Thyroid gland (tissue), 4 donors: ENCODE measurements at regions not wholly inside any gene's neighbourhood (a gene's known extent, or its start where the extent isn't known, plus 50 kb on each side); places are given as distances from the start of the nearest gene placed in this dataset.
A peak's percentile ranks its signal among the peaks of the same experiment; 100 is the strongest.

ENCODE experiments used
- DNase-seq, 2 donors: peaks; one replicate each; pipeline ENCODE4 v3.0.0-alpha.2; 2019
- H3K27ac ChIP-seq, 3 donors: fragments of 200-600 bp; sonication (generic); 1 replicate in 2 of 3; 2 replicates in 1 of 3; pipeline ENCODE4 v1.5.1; 2016 to 2019; ENCODE audit warnings: mild to moderate bottlenecking in 1 of 3, moderate library complexity in 1 of 3
- H3K27me3 ChIP-seq: fragments of 200-600 bp; sonication (generic); one replicate; pipeline ENCODE4 v1.5.1; 2019
- H3K36me3 ChIP-seq, 2 donors: fragments of 200-600 bp; sonication (generic); one replicate each; pipeline ENCODE4 v1.5.1; 2016 to 2019
- H3K4me1 ChIP-seq, 2 donors: fragments of 200-600 bp; sonication (generic); one replicate each; pipeline ENCODE4 v1.5.1; 2017 to 2019
- H3K4me3 ChIP-seq, 3 donors: fragments of 200-600 bp; sonication (generic); replicated peaks in 1 of 3; 1 replicate in 2 of 3; 2 replicates in 1 of 3; pipeline ENCODE4 v1.5.1; 2016; ENCODE audit warnings: mild to moderate bottlenecking in 1 of 3
- H3K9me3 ChIP-seq: fragments of 200-600 bp; sonication (generic); one replicate; pipeline ENCODE4 v1.5.1; 2017
- POLR2A ChIP-seq, 2 donors: fragments of 450-650 bp; IDR thresholded peaks; one replicate each; pipeline ENCODE4 v1.6.1; 2017; ENCODE audit warnings: antibody characterized with exemption in 2 of 2, mild to moderate bottlenecking in 2 of 2, moderate library complexity in 1 of 2
- WGBS, 2 donors: methylation state at CpG; one replicate each; pipeline ENCODE4 v1.1.5; 2017; 5-methylcytosine and 5-hydroxymethylcytosine counted together
- intact Hi-C: fragments of 100-400 bp; cut with DNase I; formaldehyde crosslinking; loops from one replicate; pipeline ENCODE4 v1.15.1; 2023
- TF ChIP-seq, protein P1 (sequence below), 6 experiments: fragments of 200-600 bp in 3 of 6; fragments of 450-650 bp in 3 of 6; sonication (generic) in 3 of 6; IDR thresholded peaks; one replicate each; pipeline ENCODE4 v1.5.1; 2016 to 2019; ENCODE audit warnings: antibody characterized with exemption in 6 of 6, mild to moderate bottlenecking in 2 of 6, inconsistent platforms in 1 of 6, moderate library complexity in 1 of 6

DNA sequence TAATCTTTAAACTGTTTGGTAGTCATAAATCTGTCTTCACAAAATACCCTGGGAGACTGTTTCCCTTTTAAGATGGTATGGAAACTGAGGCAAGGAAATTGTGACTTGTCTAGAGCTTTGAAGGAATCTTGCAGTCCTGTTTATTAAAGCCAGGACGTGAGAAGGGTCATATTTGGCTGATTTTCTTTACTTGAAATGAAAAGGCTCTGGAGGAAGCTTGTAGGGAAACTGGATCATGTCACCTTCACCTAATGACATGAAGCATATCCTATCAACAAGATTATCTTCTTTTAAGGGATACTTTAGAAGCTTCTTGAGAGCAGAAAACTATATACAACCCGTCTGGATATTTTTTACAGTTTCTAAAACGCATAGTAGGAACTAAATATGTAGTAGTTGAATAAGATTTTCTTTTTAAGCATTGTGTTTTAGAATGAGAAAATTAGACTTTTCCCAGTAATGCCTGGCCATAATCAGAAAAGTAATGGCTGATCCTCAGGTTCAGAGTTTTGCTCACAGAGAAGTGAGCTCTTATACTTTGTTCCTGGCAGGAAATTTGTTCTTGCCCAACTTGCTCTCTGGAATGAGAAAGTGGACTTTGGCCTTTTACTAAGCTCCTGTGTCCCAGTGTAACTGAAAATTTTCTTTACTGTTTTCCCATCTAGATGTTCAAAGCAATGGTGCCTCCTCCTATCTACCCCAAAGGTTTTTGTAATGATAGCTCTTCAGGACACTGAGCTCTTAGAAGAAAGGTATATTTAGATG, 136.8 kb upstream of the AFF2 start:
- no peak overlapping the region for H3K4me3 ChIP-seq

DNA sequence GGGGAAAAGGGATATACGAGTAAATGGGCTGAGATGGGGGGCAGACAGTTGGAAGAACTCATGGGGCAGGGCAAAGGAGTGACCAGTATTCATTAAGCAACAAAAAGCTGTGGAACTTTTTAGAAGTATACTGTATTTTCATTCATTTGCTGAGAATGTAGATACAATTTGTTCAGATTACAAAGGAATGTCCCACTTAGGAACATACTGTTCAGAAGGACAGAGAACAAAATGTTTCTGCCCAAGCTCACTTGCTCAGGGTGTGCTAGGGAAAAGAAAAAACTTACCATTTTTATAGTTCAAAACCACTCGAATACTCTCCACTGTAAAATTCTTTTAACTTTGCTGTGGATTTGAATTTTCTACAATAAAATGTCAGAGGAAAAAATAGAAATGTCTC, 135.2 kb upstream of the AFF2 start:
- H3K9me3 ChIP-seq: no peaks in the 10 kb centered on the region
- H3K36me3 ChIP-seq: no peaks in the 10 kb centered on the region
- no peaks in the 10 kb centered on the region for H3K27me3 ChIP-seq
- no peak for DNase-seq
- 61 to 63% methylated on average over 2 of the region's 2 CpGs for WGBS, 2 donors
- no peak overlapping the region for H3K4me3 ChIP-seq
- TF ChIP-seq, protein P1, sequence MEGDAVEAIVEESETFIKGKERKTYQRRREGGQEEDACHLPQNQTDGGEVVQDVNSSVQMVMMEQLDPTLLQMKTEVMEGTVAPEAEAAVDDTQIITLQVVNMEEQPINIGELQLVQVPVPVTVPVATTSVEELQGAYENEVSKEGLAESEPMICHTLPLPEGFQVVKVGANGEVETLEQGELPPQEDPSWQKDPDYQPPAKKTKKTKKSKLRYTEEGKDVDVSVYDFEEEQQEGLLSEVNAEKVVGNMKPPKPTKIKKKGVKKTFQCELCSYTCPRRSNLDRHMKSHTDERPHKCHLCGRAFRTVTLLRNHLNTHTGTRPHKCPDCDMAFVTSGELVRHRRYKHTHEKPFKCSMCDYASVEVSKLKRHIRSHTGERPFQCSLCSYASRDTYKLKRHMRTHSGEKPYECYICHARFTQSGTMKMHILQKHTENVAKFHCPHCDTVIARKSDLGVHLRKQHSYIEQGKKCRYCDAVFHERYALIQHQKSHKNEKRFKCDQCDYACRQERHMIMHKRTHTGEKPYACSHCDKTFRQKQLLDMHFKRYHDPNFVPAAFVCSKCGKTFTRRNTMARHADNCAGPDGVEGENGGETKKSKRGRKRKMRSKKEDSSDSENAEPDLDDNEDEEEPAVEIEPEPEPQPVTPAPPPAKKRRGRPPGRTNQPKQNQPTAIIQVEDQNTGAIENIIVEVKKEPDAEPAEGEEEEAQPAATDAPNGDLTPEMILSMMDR (IDR thresholded peaks at IDR 0.05): no peak
- TF ChIP-seq POLR2A (IDR thresholded peaks at IDR 0.05): no peak
- peak overlapping the region in 1 of 3 donors; percentile 41 for H3K27ac ChIP-seq
- no peaks in the 10 kb centered on the region for H3K4me1 ChIP-seq
- intact Hi-C loops: no loop called here

More for the DNA sequence above, 136.8 kb upstream of the AFF2 start:
- H3K4me1 ChIP-seq: no peaks in the 10 kb centered on the region
- 79 to 91% methylated on average over 3 of the region's 3 CpGs for WGBS, 2 donors
- no peaks in the 10 kb centered on the region for H3K36me3 ChIP-seq
- TF ChIP-seq, protein P1 (IDR thresholded peaks at IDR 0.05): no peak
- TF ChIP-seq POLR2A (IDR thresholded peaks at IDR 0.05): no peak
- no peak overlapping the region for H3K27ac ChIP-seq
- no peaks in the 10 kb centered on the region for H3K9me3 ChIP-seq
- no peak for DNase-seq
- intact Hi-C loops: no loop called here
- H3K27me3 ChIP-seq: no peaks in the 10 kb centered on the region

DNA sequence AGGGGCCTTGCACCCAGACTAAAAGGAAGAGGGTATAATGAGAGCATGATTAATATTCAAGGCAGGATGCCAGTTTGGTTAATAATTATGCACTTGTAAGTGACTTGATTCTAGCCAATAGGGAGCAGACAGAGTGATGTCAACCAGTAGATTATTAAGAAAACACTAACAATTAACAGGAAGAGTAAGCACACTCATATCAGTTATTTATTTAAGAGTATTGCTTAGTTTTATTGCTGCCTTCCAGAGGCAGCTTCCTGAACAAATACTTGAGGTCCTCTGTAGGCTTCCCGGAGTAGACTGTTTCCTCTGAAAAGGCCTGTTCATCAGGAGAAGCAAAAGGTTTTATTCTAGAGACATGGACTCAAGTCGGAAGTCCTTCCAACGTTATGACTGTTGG, 129.1 kb upstream of the AFF2 start:
- no peak for DNase-seq
- WGBS, 2 donors: 73 to 77% methylated on average over 3 of the region's 3 CpGs
- no peaks in the 10 kb centered on the region for H3K27me3 ChIP-seq
- H3K27ac ChIP-seq: no peak overlapping the region
- TF ChIP-seq POLR2A (IDR thresholded peaks at IDR 0.05): no peak
- TF ChIP-seq, protein P1 (IDR thresholded peaks at IDR 0.05): no peak
- no peaks in the 10 kb centered on the region for H3K4me1 ChIP-seq
- intact Hi-C loops: no loop called here
- no peak overlapping the region for H3K4me3 ChIP-seq
- no peaks in the 10 kb centered on the region for H3K36me3 ChIP-seq
- H3K9me3 ChIP-seq: no peaks in the 10 kb centered on the region

DNA sequence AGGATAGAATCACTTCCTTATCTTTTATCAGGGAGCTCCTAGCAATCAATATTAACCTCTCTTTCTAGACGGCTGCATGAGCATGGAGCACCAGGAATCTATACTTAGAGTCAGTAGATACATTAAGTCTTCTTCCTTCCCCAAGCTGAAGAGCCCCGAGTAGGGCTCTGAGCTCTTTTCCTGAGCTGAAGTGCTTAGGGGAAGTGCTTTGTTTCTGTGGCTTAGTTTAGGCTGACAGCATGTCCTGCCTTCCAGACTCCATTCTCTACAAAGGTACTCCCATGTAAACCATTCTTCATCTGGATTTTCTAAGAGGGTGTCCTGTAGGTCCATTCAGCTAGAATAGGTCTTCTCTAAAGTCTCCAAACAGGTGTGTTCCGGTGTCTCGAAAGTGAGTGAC, 127.5 kb upstream of the AFF2 start:
- Histone ChIP-seq H3K4me3 (no peak overlapping the region), H3K36me3 (no peaks in the 10 kb centered on the region), H3K9me3 (no peaks in the 10 kb centered on the region), H3K27ac (no peak overlapping the region), H3K27me3 (no peaks in the 10 kb centered on the region), H3K4me1 (no peaks in the 10 kb centered on the region)
- no peak for DNase-seq
- TF ChIP-seq, protein P1 (IDR thresholded peaks at IDR 0.05): no peak
- WGBS, 2 donors: 42 to 61% methylated on average over 2 to 4 of the region's 4 CpGs
- intact Hi-C loops: no loop called here

DNA sequence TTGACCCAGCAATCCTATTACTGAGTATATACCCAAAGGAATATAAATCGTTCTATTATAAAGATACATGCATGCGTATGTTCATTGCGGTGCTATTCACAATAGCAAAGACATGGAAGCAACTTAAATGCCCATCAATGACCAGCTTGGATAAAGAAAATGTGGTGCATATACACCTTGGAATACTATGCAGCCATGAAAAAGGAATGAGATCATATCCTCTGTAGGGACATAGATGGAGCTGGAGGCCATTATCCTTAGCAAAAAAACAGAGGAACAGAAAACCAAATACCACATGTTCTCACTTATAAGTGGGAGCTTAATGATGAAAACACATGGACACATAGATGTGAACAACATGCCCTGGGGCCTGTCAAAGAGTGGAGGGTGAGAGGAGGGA, 124.1 kb upstream of the AFF2 start:
- TF ChIP-seq POLR2A (IDR thresholded peaks at IDR 0.05): no peak
- TF ChIP-seq, protein P1 (IDR thresholded peaks at IDR 0.05): no peak
- Histone ChIP-seq H3K27me3 (no peaks in the 10 kb centered on the region), H3K4me3 (no peak overlapping the region), H3K9me3 (no peaks in the 10 kb centered on the region), H3K4me1 (no peaks in the 10 kb centered on the region), H3K36me3 (no peaks in the 10 kb centered on the region), H3K27ac (no peak overlapping the region)
- intact Hi-C loops: no loop called here
- WGBS, 2 donors: 93 to 99% methylated on average over 3 of the region's 3 CpGs
- DNase-seq: no peak
